HG03108 (cell line): ENCODE measurements at regions not wholly inside any gene's neighbourhood (a gene's known extent, or its start where the extent isn't known, plus 50 kb on each side); places are given as distances from the start of the nearest gene placed in this dataset.
"Not testable (repeated sequence)": the region's sequence is repeated elsewhere in the genome, so short reads cannot be mapped to it uniquely, and the experiment has no call there.

Experiments used
- ATAC-seq: cut with Tn5 transposase; IDR thresholded peaks from one replicate; pipeline ENCODE4 v1.9.1; 2021; ENCODE audit warnings: moderate library complexity; ENCODE audit not compliant: unreplicated experiment

DNA sequence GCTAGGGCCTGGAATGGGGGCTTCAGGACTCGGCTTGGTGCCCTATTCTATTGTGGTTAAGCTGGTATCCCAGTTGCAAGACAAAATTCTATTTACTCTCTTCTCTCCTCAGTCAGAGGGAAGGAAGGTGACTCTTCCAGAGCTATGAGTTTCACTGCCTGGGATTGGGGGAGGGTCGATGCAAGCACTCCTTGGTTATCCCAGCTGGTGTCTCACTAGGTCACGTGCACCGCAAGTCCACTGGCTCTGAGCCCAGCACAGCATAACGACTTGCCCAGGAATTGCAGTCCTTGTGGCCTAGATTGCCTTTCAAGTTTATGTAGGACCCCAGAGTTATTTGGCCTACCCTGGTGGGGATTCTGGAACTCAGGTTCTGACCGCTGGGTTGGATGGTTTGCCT is 958.8 kb downstream of the IGSF11 start:
- no peak for ATAC-seq

DNA sequence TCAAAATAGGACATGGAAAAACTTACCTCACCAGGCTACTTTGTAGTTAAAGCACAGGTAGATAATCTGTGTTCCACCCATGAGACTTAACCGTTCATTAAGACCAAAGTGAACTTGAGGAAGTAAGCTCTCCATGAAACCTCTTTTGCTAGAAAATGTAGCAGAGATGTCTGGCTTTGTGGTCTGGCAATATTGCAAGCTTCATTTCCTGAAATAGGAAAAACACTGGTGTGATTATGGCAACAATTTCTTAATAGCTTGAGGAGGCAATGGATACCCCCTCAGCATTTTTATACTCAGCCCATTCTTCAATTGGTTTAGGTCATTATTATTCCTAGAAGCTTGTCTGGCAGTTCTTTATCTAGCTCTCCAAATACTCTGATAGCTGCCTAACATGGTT is 957.3 kb downstream of the IGSF11 start:
- ATAC-seq: no peak

DNA sequence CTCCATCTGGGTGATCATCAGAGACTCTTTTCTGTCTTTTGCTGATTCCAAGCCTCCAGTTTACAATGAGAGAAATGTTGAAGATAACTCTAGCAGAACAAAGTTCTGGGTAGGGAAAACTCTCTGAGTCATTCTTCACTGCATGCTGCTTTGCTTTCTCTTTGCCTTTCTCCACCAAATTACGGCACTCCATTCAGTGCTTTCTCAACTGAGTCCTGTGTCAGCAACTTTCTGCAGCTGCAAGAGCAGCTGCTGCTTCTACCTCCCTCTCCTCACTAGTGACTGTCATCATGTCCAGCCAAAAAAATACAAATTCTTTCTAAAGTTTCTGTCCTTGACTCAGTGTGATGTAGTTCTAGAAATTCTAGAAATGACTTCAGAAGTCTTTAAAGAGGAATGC is 953.8 kb downstream of the IGSF11 start:
- no peak for ATAC-seq

DNA sequence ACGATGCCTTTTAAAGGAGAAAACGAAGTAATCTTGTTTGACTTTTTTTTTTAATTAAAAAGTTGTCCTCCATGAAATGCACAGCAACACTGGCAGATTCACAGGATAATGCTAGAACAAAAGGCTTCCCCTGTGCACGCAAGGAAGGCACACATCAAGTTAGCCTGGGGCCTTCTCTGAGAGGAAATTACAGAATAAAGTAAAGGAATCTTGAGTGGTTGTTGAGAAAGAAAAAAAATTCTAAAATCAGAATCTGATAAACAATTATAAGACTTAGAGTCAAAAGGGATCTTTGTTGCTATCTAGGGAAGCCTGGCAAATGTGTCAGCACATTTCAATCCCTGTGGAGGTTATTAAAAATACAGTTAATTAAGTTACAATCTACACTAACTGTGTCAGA is 946.0 kb downstream of the IGSF11 start:
- no peak for ATAC-seq

DNA sequence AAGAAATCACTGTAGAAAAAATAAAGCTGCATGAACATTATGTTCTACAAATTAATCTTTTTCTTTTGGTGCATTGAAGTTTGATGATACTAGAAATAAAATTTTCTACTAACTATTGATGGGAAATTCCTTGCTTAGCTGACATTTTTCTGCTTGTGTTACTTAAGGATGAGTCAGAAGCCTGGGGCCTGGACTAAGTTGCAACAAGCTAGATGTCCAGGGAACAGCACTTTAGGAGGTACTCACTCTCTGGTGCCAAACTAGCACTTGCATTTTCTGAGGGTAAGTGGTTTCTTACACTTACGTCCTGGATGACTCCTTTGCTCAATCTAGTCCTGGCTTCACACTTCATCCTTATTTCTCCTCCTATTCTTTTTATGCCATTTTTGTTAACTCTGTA is 945.1 kb downstream of the IGSF11 start:
- ATAC-seq: no peak

DNA sequence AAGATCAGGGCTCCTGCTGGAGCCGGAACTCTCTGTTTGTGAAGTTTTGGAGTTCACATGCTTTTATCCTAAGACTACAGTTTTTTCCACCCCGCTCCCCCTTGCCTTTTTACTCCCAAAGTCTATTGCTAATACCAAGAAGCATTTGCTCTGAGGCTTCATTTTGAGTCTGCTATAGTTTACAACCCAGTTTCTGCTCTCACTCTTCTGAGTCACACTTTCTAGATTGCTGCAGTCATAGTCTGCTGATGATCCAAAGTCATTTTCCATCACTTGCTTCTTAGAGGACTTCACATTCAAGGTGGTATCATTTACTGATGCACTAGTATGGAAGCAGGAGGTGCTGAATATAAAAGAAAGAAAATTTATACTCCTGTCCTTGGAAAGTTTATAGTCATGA is 937.4 kb downstream of the IGSF11 start:
- ATAC-seq: no peak

DNA sequence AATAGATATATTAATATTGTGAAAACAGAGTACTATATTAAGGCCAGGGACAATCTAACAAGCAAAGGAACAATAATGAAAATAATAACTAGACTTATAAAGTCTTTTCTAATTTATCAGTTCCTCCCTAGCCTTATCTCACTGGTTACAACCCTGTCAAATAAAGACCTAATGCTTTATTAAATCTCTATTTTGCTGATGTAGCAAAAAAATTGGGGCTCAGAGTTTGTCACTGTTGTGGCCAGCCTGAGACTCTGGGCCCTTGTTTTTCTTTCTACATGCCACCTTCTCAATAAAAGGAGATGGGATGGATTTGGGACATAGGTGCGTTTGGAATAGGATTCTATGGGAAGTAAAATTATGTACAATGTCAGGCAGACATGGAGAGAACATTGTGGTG is 937.0 kb downstream of the IGSF11 start:
- ATAC-seq: no peak

DNA sequence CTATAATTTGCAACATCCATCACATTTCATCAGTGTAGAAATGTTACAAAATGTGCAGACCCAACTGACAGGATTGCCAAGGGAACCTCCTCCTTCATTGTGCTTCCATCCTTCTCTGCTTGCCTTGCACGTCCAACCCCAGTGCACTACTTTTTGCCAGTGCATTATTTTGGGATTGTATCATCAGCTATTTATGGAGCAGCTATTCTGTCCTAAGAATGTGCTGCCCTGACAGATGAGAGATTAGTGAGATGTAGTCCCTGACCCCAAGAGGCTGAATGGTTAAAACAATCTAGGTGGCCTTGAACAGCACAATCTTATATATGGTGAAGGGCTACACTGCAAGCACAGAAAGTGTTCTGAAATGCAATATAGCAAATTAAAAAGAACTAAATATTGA is 935.8 kb downstream of the IGSF11 start:
- ATAC-seq: no peak

DNA sequence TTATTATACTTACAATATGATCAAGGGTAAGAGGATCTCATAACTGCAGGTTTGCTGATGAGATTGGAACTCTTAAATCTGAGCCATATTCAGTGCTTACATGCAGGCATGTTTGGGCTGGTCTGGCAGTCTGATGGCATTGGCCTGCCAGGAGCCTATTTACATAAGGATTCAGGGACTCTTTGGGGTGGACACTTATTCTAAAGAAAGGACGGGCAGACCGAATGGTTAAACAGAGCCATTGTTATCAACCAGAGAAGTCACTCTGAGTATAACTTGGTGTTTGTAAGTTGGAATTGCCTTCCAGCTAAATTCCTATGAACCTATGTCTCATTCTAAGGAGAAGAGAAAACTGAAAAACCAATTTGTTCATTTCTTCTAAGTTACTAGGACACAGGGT is 932.8 kb downstream of the IGSF11 start:
- ATAC-seq: no peak

DNA sequence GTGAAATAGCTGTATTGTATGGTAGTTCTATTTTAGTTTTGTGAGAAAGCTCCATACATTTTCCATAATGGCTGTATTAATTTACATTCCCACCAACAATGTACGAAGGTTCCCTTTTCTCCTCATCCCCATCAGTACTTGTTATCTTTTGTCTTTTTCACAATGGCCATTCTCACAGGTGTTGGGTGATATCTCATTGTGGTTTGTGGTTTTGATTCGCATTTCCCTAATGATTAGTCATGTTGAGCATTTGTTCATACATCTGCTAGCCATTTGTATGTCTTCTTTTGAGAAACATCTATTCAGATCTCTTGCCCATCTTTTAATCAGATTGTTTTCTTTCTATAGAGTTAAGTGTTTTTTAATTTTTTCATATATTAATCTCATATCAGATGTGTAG is 931.9 kb downstream of the IGSF11 start:
- no peak for ATAC-seq

DNA sequence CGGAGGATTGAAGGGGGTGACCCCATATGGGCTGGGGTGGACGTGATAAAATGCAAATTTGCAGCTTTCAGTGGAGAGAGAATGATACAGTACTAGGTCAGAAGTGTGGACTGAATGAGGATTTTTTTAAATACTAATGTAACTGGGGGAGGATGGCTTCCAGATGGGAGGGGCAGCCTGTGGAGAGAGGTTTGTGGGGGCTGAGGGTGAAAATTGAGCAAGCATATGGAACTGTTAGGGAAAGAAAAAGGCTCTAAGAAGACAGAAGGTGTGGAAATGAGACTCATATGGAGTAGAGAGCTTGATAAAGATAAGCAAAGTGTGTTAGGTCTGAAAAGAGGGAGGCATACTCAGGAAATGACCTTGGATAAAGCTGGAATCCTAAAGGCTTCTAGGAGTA is 926.4 kb downstream of the IGSF11 start:
- ATAC-seq: no peak

DNA sequence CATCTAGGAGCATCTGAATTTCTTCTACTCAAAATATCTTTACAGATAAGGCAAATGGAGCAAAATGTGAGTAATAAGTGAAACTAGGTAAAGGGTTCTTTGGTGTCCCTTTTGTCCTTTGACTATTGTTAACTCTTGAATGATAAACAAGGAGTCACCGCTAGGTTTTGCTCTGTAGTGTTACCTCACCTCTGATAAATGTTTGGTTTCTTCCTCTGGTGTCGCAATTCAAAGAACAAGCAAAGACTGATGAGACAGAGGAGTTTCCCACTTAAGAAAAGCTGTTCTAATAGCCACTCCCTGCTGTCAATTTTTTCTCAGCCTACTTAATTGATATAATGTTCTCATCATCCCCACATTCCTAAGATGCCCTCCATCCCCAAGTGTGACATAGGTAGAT is 925.9 kb downstream of the IGSF11 start:
- no peak for ATAC-seq

DNA sequence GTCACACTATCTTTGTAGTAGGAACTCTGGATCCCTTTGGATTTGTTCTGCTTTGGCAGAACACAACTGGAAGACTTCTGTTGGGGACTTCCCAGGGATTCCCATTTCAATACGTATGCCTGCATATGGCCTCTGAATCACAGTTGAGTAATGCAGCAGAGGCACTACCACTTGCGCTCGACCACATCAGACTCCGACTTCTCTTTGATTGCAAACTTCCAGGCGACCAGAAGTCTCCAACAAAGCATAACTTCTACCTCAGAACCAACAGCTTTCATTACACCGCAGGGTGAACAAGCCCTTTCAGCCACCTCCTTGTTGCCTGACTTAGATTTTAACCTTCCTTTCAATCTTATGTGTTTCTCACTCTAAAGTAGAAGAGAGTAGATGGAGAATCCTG is 924.4 kb downstream of the IGSF11 start:
- ATAC-seq: no peak

DNA sequence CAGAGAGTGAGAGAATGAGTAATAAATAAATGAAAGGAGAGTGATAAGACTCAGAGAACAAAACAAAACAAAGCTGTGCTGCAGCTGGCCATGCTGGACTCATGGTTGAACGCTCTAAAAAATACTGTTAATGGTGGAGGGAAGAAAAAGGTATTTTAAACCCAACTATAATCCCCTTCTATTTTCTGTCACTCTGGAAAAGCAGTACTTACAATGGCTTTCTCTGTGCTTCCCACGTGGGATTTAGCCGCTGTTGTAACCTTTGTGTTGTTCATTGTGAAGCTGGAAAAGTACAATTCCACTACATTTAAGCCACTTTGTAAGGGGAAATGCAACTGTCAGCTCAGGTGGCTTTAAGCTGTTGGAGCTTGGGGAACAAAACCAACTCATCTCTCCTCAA is 917.7 kb downstream of the IGSF11 start:
- no peak for ATAC-seq

DNA sequence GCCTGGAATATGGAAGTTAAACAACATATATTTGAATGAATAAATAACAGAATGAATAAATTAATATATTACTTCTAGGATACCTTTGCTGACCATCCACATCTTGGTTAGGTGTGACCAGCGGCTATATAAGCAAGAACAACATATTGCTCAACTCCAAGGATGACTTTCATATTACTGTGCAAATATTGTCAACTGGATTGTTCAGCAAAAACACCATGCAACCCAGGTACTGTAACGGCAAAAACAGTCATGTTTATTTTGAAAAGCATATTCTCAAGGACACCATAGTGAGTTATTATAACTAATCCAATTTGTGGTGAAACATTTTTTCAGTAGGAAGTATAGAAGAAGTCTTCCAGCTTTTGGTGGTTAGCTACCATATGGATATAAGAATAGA is 907.9 kb downstream of the IGSF11 start:
- no peak for ATAC-seq

DNA sequence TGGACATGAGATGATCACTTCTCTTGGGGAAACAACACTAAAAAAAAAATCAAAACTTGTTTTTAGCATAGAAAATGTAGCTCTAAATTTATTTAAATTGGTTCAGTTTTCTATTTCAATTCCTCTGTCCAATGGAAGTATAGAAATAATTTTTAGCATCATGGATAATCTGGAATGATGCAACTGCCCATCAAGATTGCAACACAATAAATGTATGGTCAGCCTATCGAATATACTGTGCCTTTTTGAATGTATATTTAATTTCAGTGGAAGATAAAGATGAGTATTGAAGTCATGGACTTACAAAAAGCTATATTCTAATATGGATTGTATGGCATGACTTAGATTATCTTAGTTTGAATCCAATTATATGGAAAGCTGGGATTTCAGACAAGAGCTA is 906.7 kb downstream of the IGSF11 start:
- ATAC-seq: no peak

DNA sequence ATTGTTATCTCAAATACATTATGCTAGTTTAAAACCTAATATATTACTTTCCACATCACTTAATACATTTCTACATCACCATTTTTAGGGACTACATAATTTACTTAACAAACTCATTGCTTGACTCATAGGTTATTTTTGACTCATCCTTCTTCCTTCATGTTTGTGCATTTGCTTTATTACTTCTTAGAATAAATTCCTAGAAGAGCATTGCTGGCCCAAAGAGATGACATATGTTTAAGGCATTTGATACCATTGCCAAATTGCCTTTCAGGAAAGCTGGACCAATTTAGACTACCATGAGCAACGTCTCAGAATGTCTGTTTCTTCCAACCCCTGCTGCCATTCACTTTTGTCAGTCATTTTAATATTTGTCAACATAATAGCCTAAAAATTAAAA is 905.8 kb downstream of the IGSF11 start:
- ATAC-seq: no peak

DNA sequence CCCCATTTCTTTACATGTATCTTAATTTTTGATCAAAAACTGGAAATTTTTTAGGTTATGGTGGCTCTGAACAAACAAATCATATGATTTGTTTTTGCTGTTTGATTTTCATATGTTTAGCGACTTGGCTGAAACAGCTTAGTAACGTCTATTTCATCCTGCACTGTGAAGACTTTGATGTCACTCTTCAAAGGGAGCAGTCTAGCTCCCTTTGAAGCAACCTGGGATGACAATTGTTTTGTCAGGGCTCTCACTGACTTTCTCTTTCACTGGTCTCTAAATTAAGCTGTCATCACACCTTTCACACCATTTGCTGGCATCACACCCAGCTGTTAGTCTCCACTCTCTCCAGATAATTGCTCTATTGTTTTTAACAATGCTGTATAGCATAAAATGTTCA is 896.9 kb downstream of the IGSF11 start:
- no peak for ATAC-seq

DNA sequence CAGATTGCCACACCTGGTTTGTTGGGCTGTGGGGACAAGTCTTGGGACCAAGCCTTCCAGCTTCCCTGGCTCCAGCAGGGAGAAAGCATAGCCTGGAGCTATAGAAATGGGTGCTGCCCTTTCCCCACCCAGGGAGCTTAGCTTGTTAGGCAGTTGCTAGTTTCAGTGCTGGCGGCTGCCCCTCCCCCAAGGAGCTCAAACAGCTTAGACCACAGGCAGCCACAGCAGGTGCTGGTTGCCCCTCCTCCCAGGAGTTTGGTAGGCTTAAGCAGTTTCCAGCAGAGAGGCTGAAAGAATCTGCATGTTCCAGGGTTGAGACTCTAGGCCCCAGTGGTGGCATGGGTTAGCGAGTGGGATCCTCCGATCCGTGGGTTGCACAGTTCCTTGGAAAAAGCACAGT is 889.7 kb downstream of the IGSF11 start:
- no peak for ATAC-seq

DNA sequence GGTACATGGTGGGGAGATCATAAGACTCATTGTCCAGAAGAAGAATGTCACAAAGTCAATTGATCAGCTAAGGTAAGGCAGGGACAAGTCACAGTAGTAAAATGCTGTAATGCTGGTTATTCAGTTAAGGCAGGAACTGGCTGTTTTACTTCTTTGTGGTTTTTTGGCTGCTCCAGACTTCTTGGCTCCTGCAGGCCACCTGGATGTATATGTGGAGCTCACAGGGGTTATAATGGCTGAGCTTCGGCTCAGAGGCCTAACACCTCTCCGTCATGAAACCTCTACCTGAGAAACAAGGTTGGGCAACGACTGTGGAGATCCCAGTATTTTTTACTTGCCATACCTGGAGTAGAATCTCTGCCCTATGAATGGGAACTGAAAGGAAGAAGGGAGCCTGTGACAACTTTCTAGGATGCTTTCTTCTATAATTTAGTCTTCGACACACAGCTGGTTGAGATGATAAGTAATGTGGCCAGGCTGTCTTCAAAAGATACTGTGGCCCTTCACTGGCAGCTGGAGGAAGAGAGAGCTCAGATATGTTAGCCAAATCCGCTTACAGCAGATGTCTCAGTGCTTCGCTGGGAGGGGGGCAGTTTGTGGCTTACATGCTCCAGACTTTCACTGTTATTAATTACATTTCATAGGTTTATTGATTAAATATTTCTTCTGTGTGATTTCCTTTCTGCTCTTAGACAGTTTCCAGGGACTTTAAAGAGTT is 887.8 kb downstream of the IGSF11 start:
- no peak for ATAC-seq

DNA sequence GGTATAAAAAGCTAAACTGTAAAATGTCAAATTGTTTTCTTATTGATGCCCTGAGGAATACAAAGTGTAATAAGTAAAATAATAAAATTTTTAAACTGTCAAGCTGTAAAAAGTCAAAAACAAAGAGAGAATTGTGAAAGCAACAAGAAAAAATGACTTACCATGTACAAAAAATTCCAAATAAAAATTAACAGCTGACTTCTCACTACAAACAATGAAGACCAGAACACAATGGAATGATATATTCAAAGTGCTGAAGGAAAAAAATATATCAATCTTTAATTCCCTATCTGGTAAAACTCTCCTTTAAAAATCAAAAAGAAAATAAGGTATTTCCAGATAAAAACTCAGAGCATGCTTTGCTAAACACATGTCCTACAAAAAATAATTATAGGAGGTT is 883.5 kb downstream of the IGSF11 start:
- no peak for ATAC-seq

DNA sequence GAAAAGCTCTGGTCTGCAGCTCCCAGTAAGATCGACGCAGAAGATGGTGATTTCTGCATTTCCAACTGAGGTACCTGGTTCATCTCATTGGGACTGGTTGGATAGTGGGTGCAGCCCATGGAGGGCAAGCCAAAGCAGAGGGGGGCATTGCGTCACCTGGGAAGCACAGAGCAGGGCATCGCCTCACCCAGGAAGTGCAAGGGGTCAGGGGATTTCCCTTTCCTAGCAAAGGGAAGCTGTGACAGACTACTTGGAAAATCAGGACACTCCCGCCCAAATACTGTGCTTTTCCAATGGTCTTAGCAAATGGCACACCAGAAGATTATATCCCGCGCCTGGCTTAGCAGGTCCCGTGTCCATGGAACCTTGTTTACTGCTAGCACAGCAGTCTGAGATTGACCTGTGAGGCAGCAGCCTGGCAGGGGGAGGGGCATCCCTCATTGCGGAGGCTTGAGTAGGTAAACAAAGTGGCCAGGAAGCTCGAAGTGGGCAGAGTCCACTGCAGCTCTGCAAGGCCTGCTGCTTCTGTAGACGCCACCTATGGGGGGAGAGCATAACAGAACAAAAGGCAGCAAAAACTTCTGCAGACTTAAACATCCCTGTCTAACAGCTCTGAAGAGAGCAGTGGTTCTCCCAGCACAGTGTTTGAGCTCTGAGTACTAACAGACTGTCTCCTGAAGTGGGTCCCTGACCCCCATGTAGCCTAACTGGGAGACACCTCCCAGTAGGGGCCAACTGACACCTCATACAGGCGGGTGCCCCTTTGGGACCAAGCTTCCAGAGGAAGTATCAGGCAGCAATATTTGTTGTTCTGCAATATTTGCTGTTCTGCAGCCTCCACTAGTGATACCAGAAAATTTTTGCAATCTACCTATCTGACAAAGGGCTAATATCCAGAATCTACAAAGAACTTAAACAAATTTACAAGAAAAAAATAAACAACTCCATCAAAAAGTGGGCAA is 871.7 kb downstream of the IGSF11 start:
- ATAC-seq: not testable (repeated sequence)
